GM18507 (cell line): ENCODE measurements at regions not wholly inside any gene's neighbourhood (a gene's known extent, or its start where the extent isn't known, plus 50 kb on each side); places are given as distances from the start of the nearest gene placed in this dataset.
"Not testable (repeated sequence)": the region's sequence is repeated elsewhere in the genome, so short reads cannot be mapped to it uniquely, and the experiment has no call there.

Experiments used
- DNase-seq: peaks from one replicate; pipeline ENCODE4 v3.0.0; 2011; ENCODE audit warnings: low read depth; ENCODE audit not compliant: insufficient read length; ENCODE audit errors: extremely low spot score
- FAIRE-seq: peaks from 2 replicates; lab custom pipeline; 2011; peaks lifted over from hg19 to GRCh38; lab: Jason Lieb, UNC

GRCh38 chr7:68936471-68937035 lies 661.7 kb upstream of the AUTS2 start:
- DNase-seq (no peak), FAIRE-seq (no peak)

GRCh38 chr7:68938151-68938550 lies 660.1 kb upstream of the AUTS2 start:
- FAIRE-seq (no peak), DNase-seq (no peak)

- FAIRE-seq: no peak
Observed at GRCh38 chr7:68943786-68944185, 654.5 kb upstream of the AUTS2 start.

GRCh38 chr7:68955656-68956055 lies 642.6 kb upstream of the AUTS2 start:
- FAIRE-seq: no peak
- DNase-seq: no peak

More at GRCh38 chr7:68943786-68944185, 654.5 kb upstream of the AUTS2 start:
- no peak for DNase-seq

- DNase-seq (no peak), FAIRE-seq (no peak)
Observed at GRCh38 chr7:68958571-68958970, 639.7 kb upstream of the AUTS2 start.

- FAIRE-seq (no peak), DNase-seq (no peak)
Observed at GRCh38 chr7:68963552-68963951, 634.7 kb upstream of the AUTS2 start.

GRCh38 chr7:68964060-68964459 lies 634.2 kb upstream of the AUTS2 start:
- DNase-seq: no peak
- no peak for FAIRE-seq

- FAIRE-seq (no peak), DNase-seq (no peak)
Observed at GRCh38 chr7:68965351-68965750, 632.9 kb upstream of the AUTS2 start.

- FAIRE-seq (no peak), DNase-seq (no peak)
Observed at GRCh38 chr7:68967598-68967997, 630.7 kb upstream of the AUTS2 start.

- DNase-seq: no peak
- FAIRE-seq: no peak
Observed at GRCh38 chr7:68969571-68969970, 628.7 kb upstream of the AUTS2 start.

- no peak for FAIRE-seq
Observed at GRCh38 chr7:68971634-68972340, 626.5 kb upstream of the AUTS2 start.

GRCh38 chr7:68977385-68978055 lies 620.8 kb upstream of the AUTS2 start:
- FAIRE-seq (no peak), DNase-seq (no peak)

More at GRCh38 chr7:68971634-68972340, 626.5 kb upstream of the AUTS2 start:
- no peak for DNase-seq

GRCh38 chr7:68978710-68979109 lies 619.6 kb upstream of the AUTS2 start:
- DNase-seq (no peak), FAIRE-seq (no peak)

- FAIRE-seq: no peak
- no peak for DNase-seq
Observed at GRCh38 chr7:68980011-68980410, 618.3 kb upstream of the AUTS2 start.

GRCh38 chr7:68980432-68980831 lies 617.8 kb upstream of the AUTS2 start:
- DNase-seq, FAIRE-seq: not testable (repeated sequence)

- no peak for FAIRE-seq
- DNase-seq: no peak
Observed at GRCh38 chr7:68984306-68984705, 614.0 kb upstream of the AUTS2 start.

- no peak for FAIRE-seq
Observed at GRCh38 chr7:68994841-68995240, 603.4 kb upstream of the AUTS2 start.

GRCh38 chr7:68998136-68998535 lies 600.1 kb upstream of the AUTS2 start:
- no peak for FAIRE-seq

More at GRCh38 chr7:68994841-68995240, 603.4 kb upstream of the AUTS2 start:
- DNase-seq: no peak

GRCh38 chr7:69002416-69002815 lies 595.9 kb upstream of the AUTS2 start:
- DNase-seq: no peak
- FAIRE-seq: no peak

More at GRCh38 chr7:68998136-68998535, 600.1 kb upstream of the AUTS2 start:
- DNase-seq: no peak

- no peak for FAIRE-seq
- no peak for DNase-seq
Observed at GRCh38 chr7:69012149-69012548, 586.1 kb upstream of the AUTS2 start.

GRCh38 chr7:69017208-69017607 lies 581.1 kb upstream of the AUTS2 start:
- DNase-seq: no peak
- FAIRE-seq: no peak
